Type B pancreatic cell (in vitro differentiated cells): ENCODE measurements at regions not wholly inside any gene's neighbourhood (a gene's known extent, or its start where the extent isn't known, plus 50 kb on each side); places are given as distances from the start of the nearest gene placed in this dataset.

Experiments
- DNase-seq: peaks from one replicate; pipeline ENCODE4 v3.0.0; 2021; ENCODE audit warnings: mixed read lengths; ENCODE audit not compliant: unreplicated experiment; ENCODE audit errors: extremely low spot score
- H3K27ac Mint-ChIP-seq: 2 replicates; pipeline ENCODE4 v1.8.0; 2021; ENCODE audit warnings: mild to moderate bottlenecking, mixed read lengths
- H3K27me3 Mint-ChIP-seq: 2 replicates; pipeline ENCODE4 v1.8.0; 2021; ENCODE audit warnings: mixed read lengths
- H3K36me3 Mint-ChIP-seq: 2 replicates; pipeline ENCODE4 v1.8.0; 2021; ENCODE audit warnings: mixed read lengths
- H3K4me1 Mint-ChIP-seq: one replicate; pipeline ENCODE4 v1.8.0; 2021; ENCODE audit warnings: mixed read lengths; ENCODE audit not compliant: unreplicated experiment
- H3K4me3 Mint-ChIP-seq: 2 replicates; pipeline ENCODE4 v1.8.0; 2021; ENCODE audit warnings: mild to moderate bottlenecking, mixed read lengths
- H3K9me3 Mint-ChIP-seq: 2 replicates; pipeline ENCODE4 v1.8.0; 2021; ENCODE audit warnings: mixed read lengths
- CTCF ChIP-seq: fragments of 200-600 bp; sonication (generic); conservative IDR thresholded peaks from 2 replicates; pipeline ENCODE4 v1.5.0; 2021; ENCODE audit warnings: antibody characterized with exemption, mild to moderate bottlenecking

- no peaks in the 10 kb centered on the region for H3K9me3 Mint-ChIP-seq
- no peak overlapping the region for H3K27ac Mint-ChIP-seq
- H3K4me1 Mint-ChIP-seq = no peaks in the 10 kb centered on the region
- no peak overlapping the region for H3K4me3 Mint-ChIP-seq
- no peak for DNase-seq
- H3K36me3 Mint-ChIP-seq = no peaks in the 10 kb centered on the region
- no peaks in the 10 kb centered on the region for H3K27me3 Mint-ChIP-seq
- no peak for TF ChIP-seq CTCF
These were observed 324.6 kb downstream of the MID1IP1 start for GRCh38 chrX:39125834-39126233.

GRCh38 chrX:39133971-39134370 is 332.7 kb downstream of the MID1IP1 start:
- H3K4me3 Mint-ChIP-seq = no peak overlapping the region
- H3K9me3 Mint-ChIP-seq = no peaks in the 10 kb centered on the region
- H3K27me3 Mint-ChIP-seq = no peaks in the 10 kb centered on the region
- DNase-seq = no peak
- H3K27ac Mint-ChIP-seq = no peak overlapping the region
- no peaks in the 10 kb centered on the region for H3K4me1 Mint-ChIP-seq
- TF ChIP-seq CTCF = no peak
- H3K36me3 Mint-ChIP-seq = no peaks in the 10 kb centered on the region

- Mint-ChIP-seq H3K27ac (no peak overlapping the region), H3K4me1 (no peaks in the 10 kb centered on the region), H3K4me3 (no peak overlapping the region), H3K9me3 (peaks cover 4% of the 10 kb centered on the region), H3K27me3 (no peaks in the 10 kb centered on the region), H3K36me3 (no peaks in the 10 kb centered on the region)
- no peak for DNase-seq
- TF ChIP-seq CTCF = no peak
These were observed 336.2 kb downstream of the MID1IP1 start for GRCh38 chrX:39137363-39137954.

- no peak overlapping the region for H3K27ac Mint-ChIP-seq
- no peak for TF ChIP-seq CTCF
- no peaks in the 10 kb centered on the region for H3K27me3 Mint-ChIP-seq
- no peaks in the 10 kb centered on the region for H3K4me1 Mint-ChIP-seq
- no peak for DNase-seq
- no peaks in the 10 kb centered on the region for H3K36me3 Mint-ChIP-seq
- H3K4me3 Mint-ChIP-seq = no peak overlapping the region
- peaks cover 4% of the 10 kb centered on the region for H3K9me3 Mint-ChIP-seq
These were observed 339.3 kb downstream of the MID1IP1 start for GRCh38 chrX:39140581-39140980.

GRCh38 chrX:39144323-39144722 is 343.1 kb downstream of the MID1IP1 start:
- H3K36me3 Mint-ChIP-seq = no peaks in the 10 kb centered on the region
- DNase-seq = no peak
- no peaks in the 10 kb centered on the region for H3K4me1 Mint-ChIP-seq
- TF ChIP-seq CTCF = no peak
- H3K4me3 Mint-ChIP-seq = no peak overlapping the region
- no peak overlapping the region for H3K27ac Mint-ChIP-seq
- no peaks in the 10 kb centered on the region for H3K27me3 Mint-ChIP-seq
- peaks cover 4% of the 10 kb centered on the region for H3K9me3 Mint-ChIP-seq

GRCh38 chrX:39144956-39145355 is 343.7 kb downstream of the MID1IP1 start:
- H3K27ac Mint-ChIP-seq = no peak overlapping the region
- H3K4me1 Mint-ChIP-seq = peaks cover 6% of the 10 kb centered on the region
- H3K27me3 Mint-ChIP-seq = no peaks in the 10 kb centered on the region
- no peak overlapping the region for H3K4me3 Mint-ChIP-seq
- no peaks in the 10 kb centered on the region for H3K36me3 Mint-ChIP-seq
- no peak for TF ChIP-seq CTCF
- peaks cover 4% of the 10 kb centered on the region for H3K9me3 Mint-ChIP-seq
- DNase-seq = no peak
